NB4 (cell line): ENCODE measurements at regions not wholly inside any gene's neighbourhood (a gene's known extent, or its start where the extent isn't known, plus 50 kb on each side); places are given as distances from the start of the nearest gene placed in this dataset.

ENCODE experiments used
- POLR2A ChIP-seq: IDR thresholded peaks from 2 replicates; pipeline ENCODE4 v1.6.1; 2011; ENCODE audit warnings: mild to moderate bottlenecking; ENCODE audit not compliant: insufficient read length; ENCODE audit errors: extremely low read depth
- TF ChIP-seq, protein P1 (sequence below): IDR thresholded peaks from one replicate; pipeline ENCODE4 v1.5.1; 2012; ENCODE audit warnings: low read depth, low read length
- TF ChIP-seq, protein P2 (sequence below): IDR thresholded peaks from 2 replicates; pipeline ENCODE4 v1.6.1; 2011; ENCODE audit warnings: low read depth, low read length

DNA sequence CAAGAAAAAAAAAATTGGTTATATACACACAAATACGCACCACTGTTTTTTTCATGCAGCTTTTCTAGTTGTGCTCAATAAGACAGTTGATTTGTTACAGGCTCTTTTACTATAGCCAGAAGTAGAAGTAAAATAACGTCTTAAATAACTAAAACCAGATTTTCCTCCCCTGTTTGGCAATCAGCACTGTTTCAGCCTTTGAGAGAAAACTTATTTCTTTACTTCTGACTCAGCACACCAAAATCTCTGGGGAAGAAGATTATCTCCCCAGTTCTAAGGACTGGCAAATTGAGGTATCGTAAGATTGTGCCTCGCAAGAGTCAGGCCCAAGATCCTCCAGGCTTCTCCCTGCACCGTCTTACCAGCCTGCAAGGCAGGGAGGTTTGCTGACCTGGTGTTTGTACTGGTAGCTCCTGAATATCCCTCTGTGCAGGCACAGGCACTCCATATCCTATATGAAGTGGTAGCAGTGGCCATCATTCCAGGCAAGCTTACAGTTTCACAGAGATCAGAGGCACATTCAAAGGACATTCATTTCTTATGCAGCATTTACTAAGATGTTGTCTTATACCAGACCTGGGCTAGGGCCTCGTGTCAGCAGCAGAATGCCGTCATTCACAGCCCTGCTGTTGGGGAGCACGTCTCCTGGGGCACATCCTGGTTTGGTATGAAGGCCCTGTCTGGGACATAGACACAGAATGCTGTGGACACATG is 268.2 kb downstream of the ZNF536 start:
- TF ChIP-seq, protein P1, sequence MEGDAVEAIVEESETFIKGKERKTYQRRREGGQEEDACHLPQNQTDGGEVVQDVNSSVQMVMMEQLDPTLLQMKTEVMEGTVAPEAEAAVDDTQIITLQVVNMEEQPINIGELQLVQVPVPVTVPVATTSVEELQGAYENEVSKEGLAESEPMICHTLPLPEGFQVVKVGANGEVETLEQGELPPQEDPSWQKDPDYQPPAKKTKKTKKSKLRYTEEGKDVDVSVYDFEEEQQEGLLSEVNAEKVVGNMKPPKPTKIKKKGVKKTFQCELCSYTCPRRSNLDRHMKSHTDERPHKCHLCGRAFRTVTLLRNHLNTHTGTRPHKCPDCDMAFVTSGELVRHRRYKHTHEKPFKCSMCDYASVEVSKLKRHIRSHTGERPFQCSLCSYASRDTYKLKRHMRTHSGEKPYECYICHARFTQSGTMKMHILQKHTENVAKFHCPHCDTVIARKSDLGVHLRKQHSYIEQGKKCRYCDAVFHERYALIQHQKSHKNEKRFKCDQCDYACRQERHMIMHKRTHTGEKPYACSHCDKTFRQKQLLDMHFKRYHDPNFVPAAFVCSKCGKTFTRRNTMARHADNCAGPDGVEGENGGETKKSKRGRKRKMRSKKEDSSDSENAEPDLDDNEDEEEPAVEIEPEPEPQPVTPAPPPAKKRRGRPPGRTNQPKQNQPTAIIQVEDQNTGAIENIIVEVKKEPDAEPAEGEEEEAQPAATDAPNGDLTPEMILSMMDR, result no peak
- TF ChIP-seq, protein P2, sequence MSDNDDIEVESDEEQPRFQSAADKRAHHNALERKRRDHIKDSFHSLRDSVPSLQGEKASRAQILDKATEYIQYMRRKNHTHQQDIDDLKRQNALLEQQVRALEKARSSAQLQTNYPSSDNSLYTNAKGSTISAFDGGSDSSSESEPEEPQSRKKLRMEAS, result no peak
- TF ChIP-seq POLR2A, result no peak
